ENCODE measurements at regions not wholly inside any gene's neighbourhood (a gene's known extent, or its start where the extent isn't known, plus 50 kb on each side); places are given as distances from the start of the nearest gene placed in this dataset.

- H3K4me1 ChIP-seq, result no peaks in the 10 kb centered on the region
- no peak overlapping the region for H3K4me3 ChIP-seq
- no peaks in the 10 kb centered on the region for H3K9me3 ChIP-seq
- intact Hi-C loops (cut with DNase I), result no loop called here
- TF ChIP-seq CTCF (IDR thresholded peaks at IDR 0.05), result no peak
- DNase-seq, result no peak
- no peaks in the 10 kb centered on the region for H3K27me3 ChIP-seq
- no peaks in the 10 kb centered on the region for H3K36me3 ChIP-seq
- H3K27ac ChIP-seq, result no peak overlapping the region
- ATAC-seq, result peak; percentile 83
Observed at GRCh38 chr15:66919421-66919820, 146.0 kb upstream of the SMAD3 start.

- intact Hi-C loops (cut with DNase I), result no loop called here
- peak; percentile 33 for ATAC-seq
- no peak for TF ChIP-seq CTCF (IDR thresholded peaks at IDR 0.05)
- H3K4me3 ChIP-seq, result no peak overlapping the region
- no peaks in the 10 kb centered on the region for H3K4me1 ChIP-seq
- H3K36me3 ChIP-seq, result no peaks in the 10 kb centered on the region
- no peak overlapping the region for H3K27ac ChIP-seq
- H3K9me3 ChIP-seq, result no peaks in the 10 kb centered on the region
- no peak for DNase-seq
- H3K27me3 ChIP-seq, result no peaks in the 10 kb centered on the region
Observed at GRCh38 chr15:66921319-66921915, 144.0 kb upstream of the SMAD3 start.

GRCh38 chr15:66922608-66923007 lies 142.8 kb upstream of the SMAD3 start:
- TF ChIP-seq CTCF (IDR thresholded peaks at IDR 0.05), result no peak
- no peaks in the 10 kb centered on the region for H3K27me3 ChIP-seq
- intact Hi-C loops (cut with DNase I), result no loop called here
- H3K36me3 ChIP-seq, result no peaks in the 10 kb centered on the region
- no peaks in the 10 kb centered on the region for H3K4me1 ChIP-seq
- no peak for DNase-seq
- no peak overlapping the region for H3K4me3 ChIP-seq
- H3K27ac ChIP-seq, result no peak overlapping the region
- no peak for ATAC-seq
- H3K9me3 ChIP-seq, result no peaks in the 10 kb centered on the region

GRCh38 chr15:66923438-66923881 lies 141.9 kb upstream of the SMAD3 start:
- intact Hi-C loops (cut with DNase I), result no loop called here
- peak; percentile 40 for ATAC-seq

GRCh38 chr15:66924889-66925288 lies 140.5 kb upstream of the SMAD3 start:
- Histone ChIP-seq H3K27me3 (no peaks in the 10 kb centered on the region), H3K4me1 (no peaks in the 10 kb centered on the region), H3K4me3 (no peak overlapping the region), H3K9me3 (no peaks in the 10 kb centered on the region), H3K36me3 (no peaks in the 10 kb centered on the region), H3K27ac (no peak overlapping the region)
- no peak for ATAC-seq
- no peak for TF ChIP-seq CTCF (IDR thresholded peaks at IDR 0.05)
- no peak for DNase-seq
- intact Hi-C loops (cut with DNase I), result no loop called here

More at GRCh38 chr15:66923438-66923881, 141.9 kb upstream of the SMAD3 start:
- DNase-seq, result no peak
- H3K36me3 ChIP-seq, result no peaks in the 10 kb centered on the region
- H3K9me3 ChIP-seq, result no peaks in the 10 kb centered on the region
- no peak overlapping the region for H3K27ac ChIP-seq
- peak; percentile 32 for TF ChIP-seq CTCF (IDR thresholded peaks at IDR 0.05)
- H3K27me3 ChIP-seq, result no peaks in the 10 kb centered on the region
- no peak overlapping the region for H3K4me3 ChIP-seq
- H3K4me1 ChIP-seq, result no peaks in the 10 kb centered on the region

- Histone ChIP-seq H3K4me3 (no peak overlapping the region), H3K36me3 (no peaks in the 10 kb centered on the region), H3K27me3 (no peaks in the 10 kb centered on the region), H3K27ac (no peak overlapping the region), H3K4me1 (no peaks in the 10 kb centered on the region), H3K9me3 (no peaks in the 10 kb centered on the region)
- ATAC-seq (peak; percentile 63), DNase-seq (no peak)
- intact Hi-C loops (cut with DNase I), result no loop called here
- TF ChIP-seq CTCF (IDR thresholded peaks at IDR 0.05), result no peak
Observed at GRCh38 chr15:66925721-66926120, 139.7 kb upstream of the SMAD3 start.
